ENCODE measurements at regions not wholly inside any gene's neighbourhood (a gene's known extent, or its start where the extent isn't known, plus 50 kb on each side); places are given as distances from the start of the nearest gene placed in this dataset.

DNA sequence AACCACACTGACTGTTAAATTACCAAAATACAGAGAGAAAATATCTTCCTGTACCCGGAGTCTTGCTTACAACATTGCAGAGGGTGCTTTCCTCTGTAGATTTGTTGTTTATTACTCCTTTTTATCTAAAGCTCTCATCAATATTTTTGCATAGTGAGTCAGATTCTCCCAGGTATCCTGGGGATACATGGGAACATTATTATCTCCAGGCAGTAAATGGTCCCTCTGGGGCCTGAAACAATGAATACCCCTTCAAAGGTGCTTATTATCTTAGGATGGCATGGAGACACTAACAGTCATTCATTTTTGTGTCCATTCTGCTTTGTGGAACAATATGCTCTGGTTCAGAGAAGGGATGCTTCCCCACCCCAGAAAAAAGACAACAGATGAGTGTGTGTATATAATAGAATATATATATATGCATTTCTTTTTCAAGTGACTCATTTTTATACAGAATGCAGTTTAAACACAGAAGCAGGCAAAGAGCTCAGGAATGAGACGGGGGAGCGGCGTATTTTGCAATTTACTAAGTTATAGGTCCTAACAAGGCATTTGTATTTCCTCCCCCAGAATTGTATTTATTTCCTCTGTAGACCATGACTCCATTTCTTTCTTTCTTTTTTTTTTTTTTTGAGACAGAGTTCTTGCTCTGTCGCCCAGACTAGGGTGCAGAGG, 424.8 kb upstream of the ZEB2 start:
- TF ChIP-seq, protein P1, sequence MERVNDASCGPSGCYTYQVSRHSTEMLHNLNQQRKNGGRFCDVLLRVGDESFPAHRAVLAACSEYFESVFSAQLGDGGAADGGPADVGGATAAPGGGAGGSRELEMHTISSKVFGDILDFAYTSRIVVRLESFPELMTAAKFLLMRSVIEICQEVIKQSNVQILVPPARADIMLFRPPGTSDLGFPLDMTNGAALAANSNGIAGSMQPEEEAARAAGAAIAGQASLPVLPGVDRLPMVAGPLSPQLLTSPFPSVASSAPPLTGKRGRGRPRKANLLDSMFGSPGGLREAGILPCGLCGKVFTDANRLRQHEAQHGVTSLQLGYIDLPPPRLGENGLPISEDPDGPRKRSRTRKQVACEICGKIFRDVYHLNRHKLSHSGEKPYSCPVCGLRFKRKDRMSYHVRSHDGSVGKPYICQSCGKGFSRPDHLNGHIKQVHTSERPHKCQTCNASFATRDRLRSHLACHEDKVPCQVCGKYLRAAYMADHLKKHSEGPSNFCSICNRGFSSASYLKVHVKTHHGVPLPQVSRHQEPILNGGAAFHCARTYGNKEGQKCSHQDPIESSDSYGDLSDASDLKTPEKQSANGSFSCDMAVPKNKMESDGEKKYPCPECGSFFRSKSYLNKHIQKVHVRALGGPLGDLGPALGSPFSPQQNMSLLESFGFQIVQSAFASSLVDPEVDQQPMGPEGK (CRISPR knock-in tag; IDR thresholded peaks at IDR 0.05; ENCODE audit: borderline replicate concordance) = no peak
- no peak for TF ChIP-seq ESRRG (CRISPR knock-in tag; IDR thresholded peaks at IDR 0.05)
- TF ChIP-seq TOX (CRISPR knock-in tag; IDR thresholded peaks at IDR 0.05; ENCODE audit: borderline replicate concordance) = no peak
- no peak for TF ChIP-seq ZFP3 (CRISPR knock-in tag; IDR thresholded peaks at IDR 0.05)
- TF ChIP-seq CREB5 (CRISPR knock-in tag; IDR thresholded peaks at IDR 0.05; ENCODE audit: low read depth) = no peak
- no peak for TF ChIP-seq BACH2 (CRISPR knock-in tag; IDR thresholded peaks at IDR 0.05; ENCODE audit: borderline replicate concordance)
